HCEC 1CT (cell line): ENCODE measurements at regions not wholly inside any gene's neighbourhood (a gene's known extent, or its start where the extent isn't known, plus 50 kb on each side); places are given as distances from the start of the nearest gene placed in this dataset.

ENCODE experiments used
- DNase-seq: peaks from one replicate; pipeline ENCODE4 v3.0.0-alpha.2; 2017

GRCh38 chr11:15589070-15589626 lies 474.4 kb downstream of the INSC start:
- DNase-seq, result no peak

DNA sequence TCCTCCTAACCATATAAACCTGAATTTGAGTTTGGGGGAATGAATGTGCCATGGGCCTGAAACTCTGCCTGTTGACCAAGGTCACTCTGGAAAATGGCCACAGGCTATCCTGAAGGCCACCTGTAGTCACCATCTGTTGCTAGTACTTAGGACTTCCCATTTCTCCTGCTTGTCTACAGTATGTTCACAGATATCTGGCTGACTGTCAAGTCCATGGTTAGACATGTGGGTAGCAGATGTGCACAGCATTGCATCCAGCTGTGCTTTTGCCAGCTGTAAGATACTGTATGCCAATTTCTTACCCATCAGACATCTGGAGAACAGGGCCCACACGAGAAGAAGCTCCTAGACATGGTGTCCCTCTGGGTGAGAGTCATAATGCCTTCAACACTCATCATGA lies 475.4 kb downstream of the INSC start:
- no peak for DNase-seq

- no peak for DNase-seq
These were observed 476.4 kb downstream of the INSC start for GRCh38 chr11:15591112-15591537.

GRCh38 chr11:15594607-15595006 lies 479.9 kb downstream of the INSC start:
- DNase-seq, result no peak

DNA sequence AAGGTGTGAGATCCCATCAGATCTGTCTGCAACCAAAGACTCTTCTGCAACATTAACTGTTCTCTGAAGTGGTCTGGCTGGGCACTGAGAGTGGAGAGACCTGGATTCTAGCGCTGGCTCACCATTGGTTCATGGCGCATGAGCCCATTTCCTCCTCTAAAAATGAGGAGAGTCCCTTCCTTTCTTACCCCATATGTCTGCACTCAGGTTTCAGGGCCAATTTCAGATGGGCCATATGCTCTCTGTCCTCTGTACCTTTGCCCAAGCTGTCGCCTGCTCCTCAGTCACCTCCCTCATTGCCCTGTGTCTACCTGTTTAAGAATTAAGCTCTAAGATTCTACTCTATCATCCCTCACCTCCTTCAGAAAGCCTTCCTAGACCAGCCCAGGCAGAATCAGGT lies 484.7 kb downstream of the INSC start:
- no peak for DNase-seq

DNA sequence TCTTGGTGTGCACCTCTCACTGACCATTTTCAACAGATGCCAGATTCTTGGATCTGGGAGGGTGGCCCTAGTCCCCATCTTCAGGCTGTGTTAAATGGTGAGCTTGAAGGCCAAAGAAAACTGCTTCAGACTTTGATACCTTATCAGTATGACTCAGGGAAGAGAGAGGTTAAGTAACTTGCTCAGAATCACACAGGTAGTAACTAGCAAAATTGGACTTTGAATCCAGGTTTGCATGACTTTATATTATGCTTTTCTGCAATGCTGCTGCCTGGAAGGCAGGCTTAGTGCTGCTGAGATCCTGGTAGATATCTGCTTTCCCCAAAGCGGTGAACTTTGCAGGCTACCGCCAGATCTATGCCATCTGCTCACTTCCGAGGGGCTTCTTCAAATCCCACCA lies 487.3 kb downstream of the INSC start:
- no peak for DNase-seq

DNA sequence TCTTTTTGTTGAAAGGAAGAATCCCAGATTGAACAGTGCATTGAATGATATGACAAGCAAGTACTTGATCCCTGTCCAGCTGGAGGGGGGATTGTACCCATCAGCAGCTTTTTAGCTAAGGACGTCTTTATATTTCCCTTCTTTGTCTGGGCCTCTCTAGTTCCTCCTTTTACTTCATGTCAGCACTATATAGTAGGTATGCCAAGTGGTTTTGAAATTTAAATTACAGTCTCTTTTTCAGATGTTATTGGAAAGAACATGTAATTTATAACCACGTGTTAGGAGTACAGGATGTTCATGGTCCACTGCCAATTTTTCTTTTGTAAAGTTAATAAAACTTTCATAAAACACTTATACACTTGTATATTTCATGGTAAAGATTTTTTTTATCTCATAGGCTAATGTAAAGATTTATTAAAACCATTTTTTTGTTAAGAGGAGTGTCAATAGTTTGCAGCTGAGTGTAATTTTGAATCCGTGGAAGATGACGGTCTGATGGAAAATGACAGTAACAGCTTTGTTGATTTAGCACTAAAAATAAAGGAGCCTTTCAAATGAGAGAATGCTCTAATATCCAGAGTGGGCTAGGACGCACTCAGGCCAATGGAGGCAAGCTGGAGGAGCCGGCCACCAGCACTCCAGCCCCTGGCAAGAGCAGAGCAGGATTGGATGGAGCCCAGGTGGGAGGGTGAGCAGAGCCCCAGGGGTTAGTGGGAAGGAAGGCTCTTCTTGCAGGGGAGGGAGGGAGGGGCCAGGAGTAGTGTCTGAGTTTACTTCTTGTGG lies 488.3 kb downstream of the INSC start:
- DNase-seq, result no peak

DNA sequence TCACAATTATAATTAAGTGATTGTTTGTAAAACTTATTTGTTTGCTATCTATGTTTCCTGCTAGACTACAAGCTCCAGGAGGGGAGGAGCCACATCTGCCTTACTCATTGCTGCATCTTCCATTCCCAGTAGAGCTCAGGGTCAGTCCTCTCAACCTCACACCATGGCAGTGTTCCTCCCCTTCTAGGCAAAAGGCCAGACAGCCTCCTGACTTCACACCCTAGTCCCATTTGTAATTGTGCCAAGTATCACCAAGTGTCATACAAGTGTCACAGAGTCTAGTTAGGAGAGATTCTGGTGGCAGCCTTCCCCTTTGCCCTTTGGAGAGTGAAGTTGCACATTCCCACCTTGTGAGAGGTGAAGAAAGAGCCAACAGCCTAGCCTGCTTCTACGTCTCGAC lies 490.4 kb downstream of the INSC start:
- no peak for DNase-seq

DNA sequence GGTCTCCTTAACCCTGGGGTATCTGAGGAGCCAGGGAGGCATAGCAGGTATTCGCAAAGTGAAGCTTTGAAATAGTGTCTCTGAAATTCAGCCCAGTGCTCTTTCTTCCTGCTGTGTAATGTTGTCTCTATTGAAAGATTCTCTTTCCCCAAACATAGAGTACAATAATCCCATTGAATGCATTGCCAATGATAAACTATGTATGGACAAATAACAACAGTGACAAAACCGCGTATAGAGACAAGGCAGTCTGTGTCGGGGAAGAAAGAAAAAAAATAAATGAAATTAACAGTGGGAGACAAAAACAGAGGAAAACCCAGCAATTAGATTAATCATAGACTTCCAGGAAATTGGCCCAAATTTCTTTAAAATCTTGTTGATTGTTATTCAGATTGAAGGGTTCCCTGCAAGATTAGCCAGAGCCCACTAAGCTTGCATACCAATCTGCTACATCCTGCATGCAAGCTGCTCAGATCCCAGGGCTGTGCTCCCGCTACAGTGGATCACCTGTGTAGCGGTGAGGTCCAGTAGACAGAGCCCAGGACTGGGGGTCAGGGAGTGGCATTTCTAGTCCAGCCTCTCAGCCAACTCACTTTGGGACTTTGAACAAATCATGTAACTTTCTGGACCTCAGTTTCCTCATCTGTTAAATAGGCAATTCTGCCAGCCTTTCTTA lies 492.8 kb downstream of the INSC start:
- no peak for DNase-seq

DNA sequence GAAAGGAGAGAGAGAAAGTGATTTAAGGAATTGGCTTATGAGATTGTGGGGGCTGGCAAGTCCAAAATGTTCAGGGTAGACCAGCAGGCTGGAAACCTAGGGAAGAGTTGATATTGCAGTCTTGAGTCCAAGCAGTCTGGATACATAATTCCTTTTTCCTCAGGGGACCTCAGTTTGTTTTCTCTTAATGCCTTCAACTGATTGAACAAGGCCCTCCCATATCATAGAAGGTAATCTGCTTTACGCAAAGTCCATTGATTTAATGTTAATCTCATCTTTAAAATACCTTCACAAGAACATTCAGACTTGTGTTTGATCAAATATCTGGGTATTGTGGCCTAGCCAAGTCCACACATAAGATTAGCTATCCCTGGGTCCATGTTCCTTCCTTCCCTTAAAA lies 494.7 kb downstream of the INSC start:
- DNase-seq, result no peak

GRCh38 chr11:15610881-15611280 lies 496.2 kb downstream of the INSC start:
- DNase-seq, result no peak

DNA sequence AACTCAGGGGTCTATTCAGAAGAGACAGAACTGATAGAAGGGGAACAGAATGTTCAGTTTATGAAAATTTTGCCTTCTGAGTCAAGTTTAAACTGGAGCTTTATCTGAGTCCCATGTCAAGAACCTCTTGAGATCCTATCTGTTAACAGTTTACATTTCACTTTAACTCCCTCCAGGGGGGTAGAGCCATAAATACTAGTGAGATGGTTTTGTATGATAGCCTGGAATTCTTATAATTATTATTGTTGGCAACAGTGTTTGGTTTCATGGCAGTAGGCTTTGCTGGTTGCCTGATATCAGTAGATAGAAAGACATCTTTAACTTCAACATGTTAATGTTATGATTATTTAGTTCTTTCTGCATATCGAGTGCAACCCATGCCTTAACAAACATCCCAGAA lies 498.5 kb downstream of the INSC start:
- no peak for DNase-seq

DNA sequence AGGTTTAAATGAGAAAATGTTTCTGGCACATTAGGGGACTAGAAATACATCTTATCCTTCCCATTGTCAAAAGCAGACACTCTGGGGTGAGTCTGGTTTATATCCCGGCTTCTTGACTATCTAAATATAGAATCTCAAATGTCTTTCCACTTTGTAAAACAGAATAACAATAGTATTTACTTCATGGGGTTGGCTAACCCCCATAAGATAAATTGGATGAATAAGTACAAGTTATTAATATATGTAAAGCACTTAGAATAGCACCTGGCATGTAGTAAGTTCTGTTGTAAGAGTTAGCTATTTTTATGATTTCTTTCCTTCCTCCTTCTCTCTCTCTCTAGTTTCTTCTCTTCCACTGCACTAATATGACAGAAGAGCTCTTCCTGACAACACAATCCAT lies 499.1 kb downstream of the INSC start:
- no peak for DNase-seq

- no peak for DNase-seq
These were observed 500.8 kb downstream of the INSC start for GRCh38 chr11:15615398-15616096.

- no peak for DNase-seq
These were observed 501.7 kb downstream of the INSC start for GRCh38 chr11:15616130-15617105.

- no peak for DNase-seq
These were observed 502.4 kb downstream of the INSC start for GRCh38 chr11:15617126-15617525.

GRCh38 chr11:15618583-15619032 lies 503.9 kb downstream of the INSC start:
- DNase-seq, result no peak

GRCh38 chr11:15621565-15621964 lies 506.8 kb downstream of the INSC start:
- DNase-seq, result no peak

GRCh38 chr11:15622231-15622890 lies 507.6 kb downstream of the INSC start:
- no peak for DNase-seq

- DNase-seq, result no peak
These were observed 510.0 kb downstream of the INSC start for GRCh38 chr11:15624701-15625100.

DNA sequence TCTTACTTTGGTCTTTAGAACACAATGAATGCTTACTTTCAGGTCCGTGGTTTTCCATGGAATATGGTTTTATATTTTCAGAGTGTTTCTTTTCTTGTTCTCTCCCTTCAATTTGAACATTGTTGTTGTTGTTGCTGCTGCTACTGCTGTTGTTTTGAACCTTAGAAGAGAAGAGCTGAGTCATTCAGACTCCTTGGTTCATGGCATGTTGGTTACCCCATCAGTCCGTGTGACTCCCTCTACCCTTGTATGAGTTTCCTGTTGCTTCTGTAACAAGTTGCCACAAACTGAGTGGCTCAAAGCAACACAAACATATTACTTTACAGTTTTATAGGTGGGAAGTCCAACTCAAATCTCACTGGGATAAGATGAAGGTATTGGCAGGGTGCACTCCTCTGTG lies 511.0 kb downstream of the INSC start:
- DNase-seq, result no peak

GRCh38 chr11:15627560-15627959 lies 512.8 kb downstream of the INSC start:
- DNase-seq, result no peak
